DND-41 (cell line): ENCODE measurements at regions not wholly inside any gene's neighbourhood (a gene's known extent, or its start where the extent isn't known, plus 50 kb on each side); places are given as distances from the start of the nearest gene placed in this dataset.

Source experiments
- CTCF ChIP-seq: IDR thresholded peaks from 2 replicates; pipeline ENCODE4 v1.5.1; 2012; ENCODE audit warnings: borderline replicate concordance, low read length, moderate library complexity, mild to moderate bottlenecking; ENCODE audit not compliant: poor library complexity, severe bottlenecking; ENCODE audit errors: extremely low read depth
- EZH2 ChIP-seq: IDR thresholded peaks from 3 replicates; pipeline ENCODE4 v1.6.1; 2012; ENCODE audit warnings: borderline replicate concordance, low read depth, mild to moderate bottlenecking, moderate library complexity, low read length, inconsistent platforms; ENCODE audit not compliant: severe bottlenecking

DNA sequence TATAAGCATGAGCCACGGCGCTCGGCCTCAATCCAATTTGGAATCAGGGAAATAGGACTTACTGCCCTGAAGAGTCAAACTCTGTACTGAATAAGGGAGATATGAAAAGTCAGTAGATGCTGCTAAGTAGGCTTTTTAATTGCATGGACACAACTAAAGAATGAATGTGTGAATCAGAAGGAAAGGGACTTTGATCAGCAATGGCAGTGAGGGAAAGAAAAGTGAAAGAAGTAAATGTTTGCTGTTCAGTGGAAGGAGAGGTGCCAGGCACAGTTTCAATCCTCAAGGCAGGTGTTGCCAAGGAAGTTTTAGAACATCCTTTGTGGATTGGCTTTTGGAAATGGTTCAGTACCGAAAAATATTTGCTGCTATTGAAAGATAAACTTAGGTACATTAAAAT, 62.2 kb upstream of the GCM1 start:
- TF ChIP-seq CTCF: no peak
- no peak for TF ChIP-seq EZH2
